H1 (cell line): ENCODE measurements at regions not wholly inside any gene's neighbourhood (a gene's known extent, or its start where the extent isn't known, plus 50 kb on each side); places are given as distances from the start of the nearest gene placed in this dataset.

Experiments used
- KDM4A ChIP-seq: IDR thresholded peaks from one replicate; pipeline ENCODE4 v1.7.1; 2012; ENCODE audit warnings: low read depth, mild to moderate bottlenecking, moderate library complexity, low read length, inconsistent platforms; ENCODE audit not compliant: severe bottlenecking
- NANOG ChIP-seq: IDR thresholded peaks from 2 replicates; pipeline ENCODE4 v1.6.1; 2011; ENCODE audit warnings: low read length, low read depth, mild to moderate bottlenecking, inconsistent platforms; ENCODE audit not compliant: insufficient read depth, poor library complexity, severe bottlenecking

GRCh38 chr6:138017166-138017757 lies 90.0 kb downstream of the PERP start (continued):
- TF ChIP-seq NANOG: no peak
- no peak for TF ChIP-seq KDM4A
